DND-41 (cell line): ENCODE measurements at regions not wholly inside any gene's neighbourhood (a gene's known extent, or its start where the extent isn't known, plus 50 kb on each side); places are given as distances from the start of the nearest gene placed in this dataset.

ENCODE experiments used
- ATAC-seq: fragments of 200-7000 bp; cut with Tn5 transposase; 3 replicates; pipeline ENCODE4 v1.9.1; 2021; ENCODE audit warnings: low read depth; ENCODE audit not compliant: insufficient read depth
- DNase-seq: peaks from one replicate; pipeline ENCODE4 v3.0.0-alpha.2; 2020
- H2AFZ ChIP-seq: 2 replicates; pipeline ENCODE4 v1.6.0; 2012; ENCODE audit warnings: low read depth, low read length
- H3K27ac ChIP-seq: 2 replicates; pipeline ENCODE4 v1.5.1; 2012; ENCODE audit warnings: low read length, inconsistent platforms
- H3K27me3 ChIP-seq: fragments of 200-600 bp; sonication (generic); 2 replicates; pipeline ENCODE4 v1.6.0; 2012; ENCODE audit warnings: low read length, mild to moderate bottlenecking, inconsistent platforms; ENCODE audit not compliant: insufficient read depth, poor library complexity
- H3K36me3 ChIP-seq: 2 replicates; pipeline ENCODE4 v1.5.1; 2012; ENCODE audit warnings: low read length, inconsistent platforms; ENCODE audit not compliant: insufficient read depth
- H3K4me1 ChIP-seq: 2 replicates; pipeline ENCODE4 v1.5.1; 2012; ENCODE audit warnings: mild to moderate bottlenecking, low read length; ENCODE audit not compliant: insufficient read depth
- H3K4me2 ChIP-seq: 2 replicates; pipeline ENCODE4 v1.6.0; 2012; ENCODE audit warnings: mild to moderate bottlenecking, moderate library complexity, low read length, inconsistent platforms; ENCODE audit not compliant: insufficient read depth
- H3K4me3 ChIP-seq, 2 experiments: fragments of 200-600 bp in 1 of 2; shearing (Covaris generic) in 1 of 2; 2 replicates each; pipeline ENCODE4 v1.5.1; 2012 to 2016; ENCODE audit warnings: inconsistent platforms in 2 of 2, low read length in 2 of 2, mild to moderate bottlenecking in 2 of 2, low read depth in 1 of 2, moderate library complexity in 1 of 2
- H3K79me2 ChIP-seq: 2 replicates; pipeline ENCODE4 v1.6.0; 2012; ENCODE audit warnings: low read length, inconsistent platforms; ENCODE audit not compliant: insufficient read depth
- H3K9ac ChIP-seq: 2 replicates; pipeline ENCODE4 v1.6.0; 2012; ENCODE audit warnings: low read depth, mild to moderate bottlenecking, inconsistent platforms, low read length, moderate library complexity
- H3K9me3 ChIP-seq: 2 replicates; pipeline ENCODE4 v1.5.1; 2012; ENCODE audit warnings: low read length, moderate library complexity, mild to moderate bottlenecking, inconsistent platforms; ENCODE audit not compliant: insufficient read depth, severe bottlenecking
- H4K20me1 ChIP-seq: 2 replicates; pipeline ENCODE4 v1.6.0; 2012; ENCODE audit warnings: low read length; ENCODE audit not compliant: insufficient read depth
- CTCF ChIP-seq: IDR thresholded peaks from 2 replicates; pipeline ENCODE4 v1.5.1; 2012; ENCODE audit warnings: borderline replicate concordance, low read length, moderate library complexity, mild to moderate bottlenecking; ENCODE audit not compliant: poor library complexity, severe bottlenecking; ENCODE audit errors: extremely low read depth
- EZH2 ChIP-seq: IDR thresholded peaks from 3 replicates; pipeline ENCODE4 v1.6.1; 2012; ENCODE audit warnings: borderline replicate concordance, low read depth, mild to moderate bottlenecking, moderate library complexity, low read length, inconsistent platforms; ENCODE audit not compliant: severe bottlenecking

DNA sequence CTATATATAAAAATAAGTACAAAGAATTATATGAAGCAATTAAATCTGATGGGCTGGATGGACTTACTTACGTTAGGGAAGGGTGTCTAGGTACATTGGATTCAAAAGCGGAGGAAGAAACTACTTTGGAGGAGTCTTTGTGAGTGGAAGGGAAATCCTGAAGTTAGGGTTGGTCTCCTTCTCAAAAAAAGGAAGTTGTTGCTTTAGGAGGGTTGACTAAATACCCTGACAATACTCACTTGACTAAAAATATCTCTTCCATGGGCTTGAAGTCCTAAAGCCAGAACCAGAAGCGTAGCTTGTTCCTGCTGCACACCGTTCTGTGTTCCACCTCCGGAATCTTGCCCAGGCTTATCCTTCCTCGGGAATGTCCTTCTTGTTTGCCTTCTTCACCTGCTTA, 143.3 kb upstream of the ZEB2 start:
- DNase-seq (no peak), ATAC-seq (no peak)
- no peak overlapping the region for H3K4me2 ChIP-seq
- H3K9ac ChIP-seq, result no peak overlapping the region
- no peak overlapping the region for H3K4me3 ChIP-seq
- H3K27me3 ChIP-seq, result no peaks in the 10 kb centered on the region
- H3K9me3 ChIP-seq, result no peaks in the 10 kb centered on the region
- H4K20me1 ChIP-seq, result no peaks in the 10 kb centered on the region
- H3K4me1 ChIP-seq, result no peaks in the 10 kb centered on the region; the same call in 1 of the 2 replicates
- no peak overlapping the region for H3K27ac ChIP-seq
- H3K36me3 ChIP-seq, result no peaks in the 10 kb centered on the region
- no peak overlapping the region for H2AFZ ChIP-seq
- H3K79me2 ChIP-seq, result no peaks in the 10 kb centered on the region
- no peak for TF ChIP-seq CTCF
- TF ChIP-seq EZH2, result no peak

GRCh38 chr2:144660518-144661316, 140.8 kb upstream of the ZEB2 start:
- no peaks in the 10 kb centered on the region for H3K27me3 ChIP-seq
- no peaks in the 10 kb centered on the region; the same call in 1 of the 2 replicates for H3K4me1 ChIP-seq
- H3K4me3 ChIP-seq, result no peak overlapping the region
- no peak for TF ChIP-seq CTCF
- TF ChIP-seq EZH2, result no peak
- DNase-seq (no peak), ATAC-seq (no peak)
- H2AFZ ChIP-seq, result no peak overlapping the region
- H3K27ac ChIP-seq, result no peak overlapping the region
- H3K36me3 ChIP-seq, result no peaks in the 10 kb centered on the region
- no peaks in the 10 kb centered on the region for H3K9me3 ChIP-seq
- H4K20me1 ChIP-seq, result no peaks in the 10 kb centered on the region
- no peak overlapping the region for H3K4me2 ChIP-seq
- H3K9ac ChIP-seq, result no peak overlapping the region
- no peaks in the 10 kb centered on the region for H3K79me2 ChIP-seq

GRCh38 chr2:144659731-144660275, 139.9 kb upstream of the ZEB2 start:
- H3K9me3 ChIP-seq, result no peaks in the 10 kb centered on the region
- ATAC-seq (no peak; the same call in 2 of the 3 replicates), DNase-seq (no peak)
- H3K4me3 ChIP-seq, result no peak overlapping the region
- H3K79me2 ChIP-seq, result no peaks in the 10 kb centered on the region
- TF ChIP-seq CTCF (no peak), EZH2 (no peak)
- H2AFZ ChIP-seq, result no peak overlapping the region
- H4K20me1 ChIP-seq, result no peaks in the 10 kb centered on the region
- H3K27me3 ChIP-seq, result no peaks in the 10 kb centered on the region
- H3K36me3 ChIP-seq, result no peaks in the 10 kb centered on the region
- no peaks in the 10 kb centered on the region; the same call in 1 of the 2 replicates for H3K4me1 ChIP-seq
- H3K4me2 ChIP-seq, result no peak overlapping the region
- H3K9ac ChIP-seq, result no peak overlapping the region
- H3K27ac ChIP-seq, result no peak overlapping the region
